ENCODE measurements at regions not wholly inside any gene's neighbourhood (a gene's known extent, or its start where the extent isn't known, plus 50 kb on each side); places are given as distances from the start of the nearest gene placed in this dataset.

DNA sequence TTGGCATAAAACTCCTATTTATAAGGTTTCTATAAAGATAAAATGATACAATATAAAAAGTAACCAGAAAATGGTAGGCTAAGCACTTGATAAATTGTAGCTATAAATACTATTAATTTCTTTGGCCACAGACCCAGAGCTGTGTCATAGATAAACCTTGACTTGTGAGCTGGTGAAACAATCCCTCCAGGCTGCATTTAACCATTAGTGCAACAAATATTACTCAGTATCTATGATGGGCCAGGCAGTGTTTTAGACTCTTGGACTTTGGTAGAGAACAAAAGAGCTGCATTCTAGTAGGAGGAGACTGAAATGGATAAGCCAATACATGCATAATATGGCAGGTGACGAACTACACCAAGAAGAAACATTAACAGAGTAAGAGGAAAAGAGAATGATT is 178.1 kb downstream of the BTG1 start:
- ChIA-PET CTCF (interaction anchor here (0.6 kb wide), 1 partner anchor 172 kb away, joined by 5 read pairs; no protein-coding TSS in a partner anchor), POLR2A (ENCODE audit: low non-redundant PET) (no interaction called here)
- no peak for DNase-seq (ENCODE audit: low spot score)
- H3K27ac ChIP-seq, result no peak overlapping the region
- TF ChIP-seq, protein P1, sequence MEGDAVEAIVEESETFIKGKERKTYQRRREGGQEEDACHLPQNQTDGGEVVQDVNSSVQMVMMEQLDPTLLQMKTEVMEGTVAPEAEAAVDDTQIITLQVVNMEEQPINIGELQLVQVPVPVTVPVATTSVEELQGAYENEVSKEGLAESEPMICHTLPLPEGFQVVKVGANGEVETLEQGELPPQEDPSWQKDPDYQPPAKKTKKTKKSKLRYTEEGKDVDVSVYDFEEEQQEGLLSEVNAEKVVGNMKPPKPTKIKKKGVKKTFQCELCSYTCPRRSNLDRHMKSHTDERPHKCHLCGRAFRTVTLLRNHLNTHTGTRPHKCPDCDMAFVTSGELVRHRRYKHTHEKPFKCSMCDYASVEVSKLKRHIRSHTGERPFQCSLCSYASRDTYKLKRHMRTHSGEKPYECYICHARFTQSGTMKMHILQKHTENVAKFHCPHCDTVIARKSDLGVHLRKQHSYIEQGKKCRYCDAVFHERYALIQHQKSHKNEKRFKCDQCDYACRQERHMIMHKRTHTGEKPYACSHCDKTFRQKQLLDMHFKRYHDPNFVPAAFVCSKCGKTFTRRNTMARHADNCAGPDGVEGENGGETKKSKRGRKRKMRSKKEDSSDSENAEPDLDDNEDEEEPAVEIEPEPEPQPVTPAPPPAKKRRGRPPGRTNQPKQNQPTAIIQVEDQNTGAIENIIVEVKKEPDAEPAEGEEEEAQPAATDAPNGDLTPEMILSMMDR (conservative IDR thresholded peaks at IDR 0.05; ENCODE audit: low read depth), result no peak

DNA sequence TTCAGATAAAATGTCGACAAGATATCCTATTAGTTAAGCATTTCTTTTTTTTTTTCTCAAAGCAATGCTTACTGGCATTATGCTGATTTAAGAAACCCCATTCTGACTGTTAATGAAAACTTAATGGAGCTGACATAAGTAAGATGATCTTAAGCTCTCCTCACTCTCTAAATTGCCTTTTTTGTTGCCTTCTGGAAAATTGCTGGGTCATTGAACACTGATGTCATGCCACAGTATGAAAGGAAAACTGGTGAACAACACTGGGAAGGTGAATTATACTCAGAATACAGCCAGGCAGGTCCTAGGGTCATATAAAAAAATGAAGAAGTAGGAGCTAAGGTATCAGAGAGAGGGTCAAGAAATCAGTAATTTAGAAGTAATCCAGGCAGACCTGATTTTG is 179.9 kb downstream of the BTG1 start:
- ChIA-PET CTCF (interaction anchor here (0.6 kb wide), 1 partner anchor 13 kb away, joined by 3 read pairs; no protein-coding TSS in a partner anchor), POLR2A (ENCODE audit: low non-redundant PET) (no interaction called here)
- DNase-seq (ENCODE audit: low spot score), result no peak
- TF ChIP-seq, protein P1 (conservative IDR thresholded peaks at IDR 0.05; ENCODE audit: low read depth), result no peak
- H3K27ac ChIP-seq, result no peak overlapping the region

DNA sequence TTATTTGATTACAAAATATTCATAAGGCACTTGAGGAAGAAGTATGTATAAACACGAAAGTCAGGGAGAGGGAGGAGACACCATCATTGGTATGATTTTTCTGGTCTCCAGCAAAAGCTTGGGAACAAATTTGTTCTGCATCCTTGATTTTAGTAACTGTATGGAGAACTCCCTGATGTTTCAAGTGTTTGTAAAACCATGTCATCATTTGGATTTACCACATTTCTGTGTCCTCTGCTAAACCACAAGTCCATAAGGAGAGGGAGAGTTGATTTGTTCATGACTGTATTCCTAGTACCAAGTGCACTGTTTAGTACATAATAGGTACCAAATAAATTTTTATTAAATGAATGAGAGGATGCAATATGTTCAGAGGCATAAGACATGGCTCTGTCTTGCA is 181.1 kb downstream of the BTG1 start:
- no peak overlapping the region for H3K27ac ChIP-seq
- DNase-seq (ENCODE audit: low spot score), result no peak
- TF ChIP-seq, protein P1 (conservative IDR thresholded peaks at IDR 0.05; ENCODE audit: low read depth), result no peak
- POLR2A ChIA-PET (ENCODE audit: low non-redundant PET), result no interaction called here
- CTCF ChIA-PET, result interaction anchor here (0.6 kb wide), 1 partner anchor 32 kb away, joined by 5 read pairs; no protein-coding TSS in a partner anchor

DNA sequence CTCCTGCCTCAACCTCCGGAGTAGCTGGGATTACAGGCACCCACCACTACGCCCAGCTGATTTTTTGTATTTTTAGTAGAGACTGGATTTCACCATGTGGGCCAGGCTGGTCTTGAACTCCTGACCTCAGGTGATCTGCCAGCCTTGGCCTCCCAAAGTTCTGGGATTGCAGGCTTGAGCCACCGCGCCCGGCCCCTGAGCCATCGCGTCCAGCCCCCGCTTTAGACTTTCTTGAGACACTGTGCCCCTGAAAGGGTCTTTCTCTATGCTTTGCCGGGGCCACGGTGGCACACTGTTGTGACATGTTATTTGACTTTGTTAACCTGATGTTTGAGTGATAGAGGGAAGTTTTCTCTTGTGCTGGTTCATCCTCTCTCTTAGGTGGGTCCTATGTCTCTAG is 186.4 kb downstream of the BTG1 start:
- POLR2A ChIA-PET (ENCODE audit: low non-redundant PET), result no interaction called here
- CTCF ChIA-PET, result no interaction called here
- TF ChIP-seq, protein P1 (conservative IDR thresholded peaks at IDR 0.05; ENCODE audit: low read depth), result no peak

DNA sequence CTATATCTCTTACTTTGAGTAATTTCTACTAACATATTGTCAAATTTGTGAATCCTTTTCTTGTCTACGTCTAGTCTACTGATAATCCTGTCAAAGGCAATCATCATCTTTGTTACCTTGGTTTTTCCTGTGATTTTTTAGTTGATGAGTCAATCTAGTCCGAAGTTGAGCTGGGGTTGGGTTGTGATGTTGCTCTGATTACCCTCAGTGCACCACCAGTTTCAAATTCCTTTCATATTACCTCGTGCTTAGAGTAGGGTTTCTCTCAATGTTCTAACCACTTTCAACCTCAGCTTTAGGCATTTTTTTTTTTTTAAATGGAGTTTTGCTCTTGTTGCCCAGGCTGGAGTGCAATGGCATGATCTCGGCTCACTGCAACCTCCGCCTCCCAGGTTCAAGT is 186.8 kb downstream of the BTG1 start:
- ChIA-PET POLR2A (ENCODE audit: low non-redundant PET) (no interaction called here), CTCF (no interaction called here)
- no peak overlapping the region for H3K27ac ChIP-seq
- DNase-seq (ENCODE audit: low spot score), result no peak
- TF ChIP-seq, protein P1 (conservative IDR thresholded peaks at IDR 0.05; ENCODE audit: low read depth), result no peak

More for the DNA sequence above, 186.4 kb downstream of the BTG1 start:
- no peak for DNase-seq (ENCODE audit: low spot score)
- H3K27ac ChIP-seq, result no peak overlapping the region

DNA sequence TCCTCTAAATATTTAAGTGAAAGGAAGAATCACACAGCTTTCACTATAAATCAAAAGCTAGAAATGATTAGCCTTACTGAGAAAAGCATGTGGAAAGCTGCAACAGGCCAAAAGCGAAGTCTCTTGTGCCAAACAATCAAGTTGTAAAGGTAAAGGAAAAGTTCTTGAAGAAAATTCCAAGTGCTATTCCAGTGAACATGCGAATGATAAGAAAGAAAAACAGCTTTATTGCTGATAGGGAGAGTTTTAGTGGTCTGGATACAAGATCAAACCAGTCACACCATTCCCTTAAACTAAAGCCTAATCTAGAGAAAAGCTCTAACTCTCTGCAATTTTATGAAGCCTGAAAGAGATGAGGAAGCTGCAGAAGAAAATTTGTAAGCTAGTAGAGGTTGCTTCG is 190.9 kb downstream of the BTG1 start:
- H3K27ac ChIP-seq, result no peak overlapping the region
- CTCF ChIA-PET, result no interaction called here
- POLR2A ChIA-PET (ENCODE audit: low non-redundant PET), result no interaction called here
- TF ChIP-seq, protein P1 (conservative IDR thresholded peaks at IDR 0.05; ENCODE audit: low read depth), result no peak
- DNase-seq (ENCODE audit: low spot score), result no peak

DNA sequence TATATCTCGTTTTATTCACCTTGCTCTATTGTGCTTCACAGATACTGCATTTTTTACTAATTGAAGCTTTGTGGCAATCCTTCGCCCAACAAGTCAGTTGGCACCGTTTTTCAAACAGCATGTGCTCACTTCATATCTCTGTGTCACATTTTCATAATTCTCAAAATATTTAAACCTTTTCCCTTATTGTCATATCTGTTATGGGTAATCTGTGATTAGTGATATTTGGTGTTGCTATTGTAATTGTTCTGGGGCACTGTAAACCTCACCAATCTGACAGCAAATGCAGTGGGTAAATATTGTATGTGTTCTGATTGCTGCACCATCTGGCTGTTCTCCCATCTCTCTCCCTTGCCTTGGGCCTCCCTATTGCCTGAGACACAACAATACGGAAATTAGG is 191.3 kb downstream of the BTG1 start:
- H3K27ac ChIP-seq, result no peak overlapping the region
- DNase-seq (ENCODE audit: low spot score), result no peak
- ChIA-PET CTCF (no interaction called here), POLR2A (ENCODE audit: low non-redundant PET) (no interaction called here)
- TF ChIP-seq, protein P1 (conservative IDR thresholded peaks at IDR 0.05; ENCODE audit: low read depth), result no peak

Measured in RWPE1 (cell line).